GM12878 (cell line): ENCODE measurements at regions not wholly inside any gene's neighbourhood (a gene's known extent, or its start where the extent isn't known, plus 50 kb on each side); places are given as distances from the start of the nearest gene placed in this dataset.

Source experiments
- ATAC-seq: fragments of 200-7000 bp; cut with Tn5 transposase; 3 replicates; pipeline ENCODE4 v1.9.1; 2020; ENCODE audit warnings: mild to moderate bottlenecking, moderate library complexity
- BruUV-seq: library from RNA; stranded (reverse); fragments of 400-500 nt; replicated peaks from 2 replicates; lab custom pipeline; 2021; lab: Mats Ljungman, UMichigan
- CTCF ChIA-PET: fragments of 300-600 bp; sonication (Branson Sonifier 250); formaldehyde crosslinking; extraction: SDS; loops from one replicate; lab custom pipeline; 2021; ENCODE audit warnings: inconsistent platforms; lab: Yijun Ruan, JAX
- POLR2A ChIA-PET: fragments of 350-600 bp; formaldehyde crosslinking; extraction: SDS; loops from one replicate; lab custom pipeline; 2021; ENCODE audit warnings: inconsistent platforms; lab: Charles Lee
- RAD21 ChIA-PET: fragments of 300-600 bp; sonication (Branson Sonifier 250); formaldehyde crosslinking; loops from one replicate; lab custom pipeline; 2023; ENCODE audit warnings: antibody characterized with exemption; ENCODE audit not compliant: unreplicated experiment; lab: Charles Lee
- SMC1A ChIA-PET: fragments of 300-600 bp; sonication (Branson Sonifier 250); formaldehyde crosslinking; loops from one replicate; lab custom pipeline; 2023; ENCODE audit not compliant: unreplicated experiment, uncharacterized antibody; lab: Charles Lee
- DNase-seq: peaks from one replicate; pipeline ENCODE4 v3.0.0-alpha.2; 2011; ENCODE audit warnings: low read depth, low spot score
- FAIRE-seq: peaks from 3 replicates; lab custom pipeline; 2011; peaks lifted over from hg19 to GRCh38; lab: Jason Lieb, UNC
- H2AFZ ChIP-seq: 2 replicates; pipeline ENCODE4 v1.6.0; 2011; ENCODE audit warnings: low read depth, low read length, control low read depth; ENCODE audit not compliant: control insufficient read depth
- H3K27ac ChIP-seq: 2 replicates; pipeline ENCODE4 v1.5.1; 2011; ENCODE audit warnings: control low read depth; ENCODE audit not compliant: control insufficient read depth, insufficient read depth
- H3K27me3 ChIP-seq, 2 experiments: replicated peaks in 1 of 2; 2 replicates each; pipeline versions ENCODE4 v1.6.0 to v1.6.1; 2011; ENCODE audit warnings: low read length in 1 of 2; ENCODE audit not compliant: control insufficient read depth in 2 of 2, insufficient read depth in 2 of 2
- H3K36me3 ChIP-seq, 2 experiments: 2 replicates each; pipeline ENCODE4 v1.5.1; 2011; ENCODE audit warnings: low read length in 1 of 2; ENCODE audit not compliant: control insufficient read depth in 2 of 2, insufficient read depth in 2 of 2
- H3K4me1 ChIP-seq: 2 replicates; pipeline ENCODE4 v1.6.1; 2011; ENCODE audit warnings: mild to moderate bottlenecking, low read length, moderate library complexity, mixed read lengths; ENCODE audit not compliant: control insufficient read depth, insufficient read depth
- H3K4me2 ChIP-seq: 2 replicates; pipeline ENCODE4 v1.6.0; 2011; ENCODE audit warnings: control low read depth; ENCODE audit not compliant: control insufficient read depth, insufficient read depth
- H3K4me3 ChIP-seq: fragments of 200-600 bp; sonication (generic); 2 replicates; pipeline ENCODE4 v1.5.1; 2016
- H3K79me2 ChIP-seq: 2 replicates; pipeline ENCODE4 v1.6.0; 2011; ENCODE audit warnings: low read length; ENCODE audit not compliant: control insufficient read depth, insufficient read depth
- H3K9ac ChIP-seq: 2 replicates; pipeline ENCODE4 v1.8.0; 2011; ENCODE audit warnings: low read length, control low read depth, mixed read lengths; ENCODE audit not compliant: control insufficient read depth, insufficient read depth
- H3K9me3 ChIP-seq: replicated peaks from 3 replicates; pipeline ENCODE4 v1.5.1; 2011; ENCODE audit warnings: mild to moderate bottlenecking, low read length; ENCODE audit not compliant: control insufficient read depth, insufficient read depth
- H4K20me1 ChIP-seq: 2 replicates; pipeline ENCODE4 v1.6.0; 2011; ENCODE audit not compliant: control insufficient read depth, insufficient read depth
- CHD4 ChIP-seq: fragments of 200-600 bp; sonication (generic); IDR thresholded peaks from 2 replicates; pipeline ENCODE4 v1.6.1; 2016; ENCODE audit warnings: mild to moderate bottlenecking
- IKZF1 ChIP-seq: fragments of 450-650 bp; conservative IDR thresholded peaks from 2 replicates; pipeline ENCODE4 v1.6.1; 2017; ENCODE audit warnings: antibody characterized with exemption, mild to moderate bottlenecking
- IKZF2 ChIP-seq, 2 experiments: fragments of 450-650 bp; IDR thresholded peaks; 2 replicates each; pipeline ENCODE4 v1.6.1; 2017; ENCODE audit warnings: mild to moderate bottlenecking in 2 of 2, moderate library complexity in 2 of 2
- MEF2B ChIP-seq: fragments of 450-650 bp; IDR thresholded peaks from 2 replicates; pipeline ENCODE4 v1.6.1; 2018; ENCODE audit warnings: mild to moderate bottlenecking, moderate library complexity; ENCODE audit not compliant: partially characterized antibody, poor library complexity, severe bottlenecking
- NFIC ChIP-seq: IDR thresholded peaks from 2 replicates; pipeline ENCODE4 v1.6.1; 2012; ENCODE audit warnings: low read depth, mild to moderate bottlenecking, inconsistent platforms, low read length, moderate library complexity
- NR2C1 ChIP-seq: fragments of 450-650 bp; IDR thresholded peaks from 2 replicates; pipeline ENCODE4 v1.6.1; 2017; ENCODE audit warnings: antibody characterized with exemption, mild to moderate bottlenecking, moderate library complexity
- POU2F2 ChIP-seq: IDR thresholded peaks from 3 replicates; pipeline ENCODE4 v1.6.1; 2011; ENCODE audit warnings: low read depth, mild to moderate bottlenecking, low read length, borderline replicate concordance
- RAD51 ChIP-seq: fragments of 450-650 bp; IDR thresholded peaks from 2 replicates; pipeline ENCODE4 v1.6.1; 2016; ENCODE audit warnings: moderate library complexity, mild to moderate bottlenecking, inconsistent platforms
- SUZ12 ChIP-seq: fragments of 200-600 bp; sonication (generic); IDR thresholded peaks from one replicate; pipeline ENCODE4 v1.6.1; 2018; ENCODE audit warnings: antibody characterized with exemption, mild to moderate bottlenecking; ENCODE audit not compliant: unreplicated experiment
- TCF12 ChIP-seq: IDR thresholded peaks from 2 replicates; pipeline ENCODE4 v1.6.1; 2011; ENCODE audit warnings: low read depth, mild to moderate bottlenecking, low read length
- WGBS: methylation state at CpG from one replicate; pipeline ENCODE4 v1.1.6; 2016; ENCODE audit warnings: low lambda C conversion rate; ENCODE audit not compliant: insufficient replicate concordance, insufficient coverage; ENCODE audit errors: missing lambda C conversion rate; 5-methylcytosine and 5-hydroxymethylcytosine counted together
- in situ Hi-C: fragments of 300-500 bp; cut with MboI; formaldehyde crosslinking; loops from 9 replicates; pipeline ENCODE4 v1.14.3; 2018; ENCODE audit warnings: mixed read lengths
- intact Hi-C: fragments of 100-400 bp; cut with micrococcal nuclease; formaldehyde crosslinking; loops from one replicate; pipeline ENCODE4 v1.14.2; 2022; ENCODE audit not compliant: unreplicated experiment

DNA sequence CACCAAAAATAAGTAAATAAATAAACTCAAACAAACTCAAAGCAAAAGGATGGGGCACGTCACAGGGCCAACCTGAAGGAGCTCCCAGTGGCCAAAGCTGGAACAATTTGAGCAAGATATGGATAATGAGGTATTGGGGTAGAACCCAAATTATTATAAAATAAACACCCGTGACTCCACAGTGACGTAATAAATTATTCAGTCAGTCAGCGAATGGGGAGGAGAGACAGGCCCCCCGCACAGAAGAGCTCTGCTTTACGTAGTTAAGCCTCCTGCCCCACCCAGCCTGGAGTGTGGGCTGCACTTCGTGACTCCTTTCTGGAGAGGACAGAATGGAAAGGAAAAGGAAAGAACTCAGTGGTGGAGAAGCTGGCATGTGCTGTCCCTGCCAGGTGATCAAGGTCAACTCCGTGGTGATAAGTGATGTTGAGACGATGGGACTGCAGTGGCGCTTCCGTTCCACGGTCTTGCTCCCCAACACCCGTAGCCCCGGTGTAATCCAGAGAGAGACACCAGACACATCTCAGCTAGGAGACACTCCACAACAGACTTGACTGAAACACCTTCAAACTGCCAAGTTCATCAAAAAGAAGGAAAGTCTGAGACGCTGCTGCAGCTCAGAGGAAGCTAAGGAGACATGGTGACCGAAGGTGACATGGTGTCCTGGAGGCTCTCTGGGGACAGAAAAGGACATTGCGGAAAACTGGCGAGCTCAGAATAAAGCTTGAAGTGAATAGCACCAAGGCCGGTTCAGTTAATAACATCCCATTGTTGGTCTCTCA, 83.3 kb upstream of the COL5A1 start:
- no peak overlapping the region for H3K27ac ChIP-seq
- RAD21 ChIA-PET = no interaction called here
- H3K9ac ChIP-seq = no peak overlapping the region
- no peaks in the 10 kb centered on the region for H4K20me1 ChIP-seq
- no peak for TF ChIP-seq IKZF1
- no peak for TF ChIP-seq MEF2B
- TF ChIP-seq CHD4 = no peak
- no peak for TF ChIP-seq NR2C1
- no peak for TF ChIP-seq TCF12
- no peak for TF ChIP-seq RAD51
- no peak for TF ChIP-seq IKZF2 (IDR thresholded peaks at IDR 0.05)
- TF ChIP-seq NFIC = no peak
- TF ChIP-seq SUZ12 = no peak
- no peak for TF ChIP-seq POU2F2
- TF ChIP-seq, all 136 proteins: peak for 0
- Histone ChIP-seq H3K9me3 (no peaks in the 10 kb centered on the region), H3K4me3 (no peak overlapping the region), H3K36me3 (no peaks in the 10 kb centered on the region), H3K79me2 (no peaks in the 10 kb centered on the region), H3K27me3 (no peaks in the 10 kb centered on the region; a peak in 1 of 4 replicates), H3K4me2 (no peak overlapping the region), H3K4me1 (no peaks in the 10 kb centered on the region), H2AFZ (no peak overlapping the region)
- BruUV-seq = no TSS peak
- DNase-seq (no peak), ATAC-seq (no peak), FAIRE-seq (no peak)
- POLR2A ChIA-PET = no interaction called here
- SMC1A ChIA-PET = no interaction called here
- CTCF ChIA-PET = interaction anchor here (0.6 kb wide), 1 partner anchor 1710 kb away, joined by 3 read pairs; no protein-coding TSS in a partner anchor
- intact Hi-C loops = no loop called here
- in situ Hi-C loops = no loop called here
- 33% methylated on average over 19 of the region's 19 CpGs for WGBS
